Epithelial cell of esophagus (primary cell): ENCODE measurements at regions not wholly inside any gene's neighbourhood (a gene's known extent, or its start where the extent isn't known, plus 50 kb on each side); places are given as distances from the start of the nearest gene placed in this dataset.

Experiments
- DNase-seq: peaks from one replicate; pipeline ENCODE4 v3.0.0; 2010; ENCODE audit warnings: low read depth
- H3K4me3 ChIP-seq: 2 replicates; pipeline ENCODE4 v1.5.1; 2011; ENCODE audit warnings: mild to moderate bottlenecking, low read length, control low read depth
- TF ChIP-seq, protein P1 (sequence below): IDR thresholded peaks from 2 replicates; pipeline ENCODE4 v1.5.1; 2011; ENCODE audit warnings: low read depth, mild to moderate bottlenecking, low read length, control low read depth, inconsistent platforms; ENCODE audit not compliant: insufficient read depth; ENCODE audit errors: missing control alignments

DNA sequence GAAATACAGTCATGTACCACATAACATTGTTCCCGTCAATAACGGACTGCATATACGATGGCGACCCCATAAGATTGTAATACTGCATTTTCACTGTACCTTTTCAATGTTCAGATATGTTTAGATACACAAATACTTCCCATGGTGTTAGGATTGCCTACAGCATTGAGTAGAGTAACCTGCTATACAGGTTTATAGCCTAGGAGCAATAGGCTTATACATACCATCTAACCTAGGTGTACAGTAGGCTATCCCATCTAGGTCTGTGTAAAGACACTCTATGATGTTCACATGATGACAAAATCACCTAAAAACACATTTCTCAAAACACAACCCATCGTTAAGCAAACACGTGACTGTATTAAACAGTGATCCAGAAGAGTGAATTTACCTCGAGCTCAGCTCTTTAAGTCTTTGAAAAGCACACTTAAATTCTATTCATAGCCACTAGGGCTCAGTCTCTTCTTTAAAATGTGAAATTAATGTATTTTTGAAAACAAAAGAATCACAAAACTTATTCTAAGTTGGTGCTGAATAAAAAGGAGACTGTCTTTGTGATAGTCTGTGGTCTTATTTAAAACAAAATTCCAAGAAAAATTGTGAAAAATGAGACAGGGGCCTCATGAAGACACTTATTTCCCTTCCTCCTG, 239.1 kb upstream of the ARID2 start:
- H3K4me3 ChIP-seq, result no peak overlapping the region
- peak; percentile 70 for DNase-seq
- TF ChIP-seq, protein P1, sequence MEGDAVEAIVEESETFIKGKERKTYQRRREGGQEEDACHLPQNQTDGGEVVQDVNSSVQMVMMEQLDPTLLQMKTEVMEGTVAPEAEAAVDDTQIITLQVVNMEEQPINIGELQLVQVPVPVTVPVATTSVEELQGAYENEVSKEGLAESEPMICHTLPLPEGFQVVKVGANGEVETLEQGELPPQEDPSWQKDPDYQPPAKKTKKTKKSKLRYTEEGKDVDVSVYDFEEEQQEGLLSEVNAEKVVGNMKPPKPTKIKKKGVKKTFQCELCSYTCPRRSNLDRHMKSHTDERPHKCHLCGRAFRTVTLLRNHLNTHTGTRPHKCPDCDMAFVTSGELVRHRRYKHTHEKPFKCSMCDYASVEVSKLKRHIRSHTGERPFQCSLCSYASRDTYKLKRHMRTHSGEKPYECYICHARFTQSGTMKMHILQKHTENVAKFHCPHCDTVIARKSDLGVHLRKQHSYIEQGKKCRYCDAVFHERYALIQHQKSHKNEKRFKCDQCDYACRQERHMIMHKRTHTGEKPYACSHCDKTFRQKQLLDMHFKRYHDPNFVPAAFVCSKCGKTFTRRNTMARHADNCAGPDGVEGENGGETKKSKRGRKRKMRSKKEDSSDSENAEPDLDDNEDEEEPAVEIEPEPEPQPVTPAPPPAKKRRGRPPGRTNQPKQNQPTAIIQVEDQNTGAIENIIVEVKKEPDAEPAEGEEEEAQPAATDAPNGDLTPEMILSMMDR, result peak; percentile 14

DNA sequence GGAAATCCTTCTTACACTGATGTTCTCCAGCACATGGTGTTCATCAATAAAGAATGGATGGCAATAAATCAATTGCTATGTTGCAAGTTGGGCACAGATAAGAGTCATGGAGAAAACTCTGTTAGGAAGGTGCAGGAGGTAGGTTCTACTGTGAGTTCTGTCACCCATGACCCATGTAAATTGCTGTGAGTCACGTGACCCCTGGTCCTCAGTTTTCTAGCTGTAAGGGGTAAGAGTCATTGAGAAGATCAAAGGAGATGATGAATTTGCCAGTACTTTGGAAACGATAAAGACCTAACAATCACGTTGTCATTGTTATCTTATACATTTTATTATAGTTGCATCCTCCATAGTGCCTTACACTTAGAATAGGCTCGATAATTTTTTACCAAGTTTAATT, 235.2 kb upstream of the ARID2 start:
- TF ChIP-seq, protein P1, result no peak
- no peak overlapping the region for H3K4me3 ChIP-seq
- DNase-seq, result no peak

DNA sequence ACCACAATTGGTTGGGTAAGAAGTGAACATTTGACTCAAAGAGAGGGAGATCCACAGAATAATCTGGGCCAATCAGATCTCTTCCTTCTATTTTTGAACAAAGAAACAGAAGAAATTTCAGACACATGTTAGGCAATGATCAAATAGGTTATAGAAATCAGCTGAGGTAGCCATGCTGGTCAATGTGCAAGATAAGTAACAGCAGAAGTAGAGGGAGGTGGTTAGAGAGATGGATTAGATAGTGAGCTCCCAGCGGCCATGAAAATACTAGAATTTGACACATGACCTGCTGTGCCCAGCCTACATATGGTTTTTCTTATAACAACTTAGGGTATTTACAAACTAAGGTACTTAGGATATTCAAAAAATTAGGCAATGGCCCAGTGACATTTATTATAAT, 230.9 kb upstream of the ARID2 start:
- no peak overlapping the region for H3K4me3 ChIP-seq
- TF ChIP-seq, protein P1, result no peak
- DNase-seq, result no peak

DNA sequence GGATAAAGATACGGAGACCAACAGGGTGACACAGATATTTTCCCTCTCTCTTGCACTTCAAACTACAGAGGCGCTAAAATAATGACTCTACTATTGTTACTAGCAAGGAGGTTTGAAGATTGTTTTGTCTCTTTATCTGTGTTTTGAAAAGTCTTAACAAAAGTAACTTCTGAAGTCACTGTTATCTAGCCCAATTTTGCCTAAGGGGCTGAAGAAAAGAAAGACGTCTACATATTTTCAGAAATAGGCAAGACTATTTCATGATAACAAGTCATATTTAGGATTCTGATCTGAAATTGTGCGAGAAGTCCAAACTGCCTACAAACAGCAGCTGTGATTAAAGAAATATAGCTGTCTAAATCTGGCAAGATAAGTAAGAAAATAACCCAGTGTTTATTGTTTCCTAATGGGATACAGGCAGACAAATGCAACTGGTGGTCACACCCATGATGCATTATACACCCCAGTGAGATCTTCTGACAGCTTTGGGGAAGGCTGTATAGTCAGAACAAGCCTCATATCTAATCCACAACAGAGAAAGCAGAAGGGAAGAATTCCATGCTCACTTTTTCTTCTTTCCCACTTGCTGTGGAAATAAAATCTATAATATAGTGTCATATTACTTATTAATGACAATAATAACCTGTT, 226.9 kb upstream of the ARID2 start:
- TF ChIP-seq, protein P1, result no peak
- DNase-seq, result no peak
- no peak overlapping the region for H3K4me3 ChIP-seq

DNA sequence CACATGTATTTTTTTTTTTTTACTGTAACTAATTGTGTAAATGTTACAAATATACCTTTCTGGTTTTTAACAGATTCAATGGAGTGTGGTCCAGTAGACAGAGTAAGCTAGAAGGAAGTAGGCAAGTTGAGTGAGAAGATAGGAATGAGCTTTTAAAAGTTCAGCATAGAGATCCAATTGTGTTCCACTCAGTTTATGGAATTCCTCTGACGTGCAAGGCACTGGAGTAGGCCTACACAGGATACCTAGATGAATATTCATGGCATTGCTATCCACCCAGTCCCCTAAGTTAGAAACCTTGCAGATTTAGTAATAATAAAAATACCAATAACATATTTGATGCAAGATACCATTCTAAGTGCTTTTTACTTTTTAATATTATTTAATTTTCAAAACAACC, 225.6 kb upstream of the ARID2 start:
- DNase-seq, result no peak
- H3K4me3 ChIP-seq, result no peak overlapping the region
- TF ChIP-seq, protein P1, result no peak

DNA sequence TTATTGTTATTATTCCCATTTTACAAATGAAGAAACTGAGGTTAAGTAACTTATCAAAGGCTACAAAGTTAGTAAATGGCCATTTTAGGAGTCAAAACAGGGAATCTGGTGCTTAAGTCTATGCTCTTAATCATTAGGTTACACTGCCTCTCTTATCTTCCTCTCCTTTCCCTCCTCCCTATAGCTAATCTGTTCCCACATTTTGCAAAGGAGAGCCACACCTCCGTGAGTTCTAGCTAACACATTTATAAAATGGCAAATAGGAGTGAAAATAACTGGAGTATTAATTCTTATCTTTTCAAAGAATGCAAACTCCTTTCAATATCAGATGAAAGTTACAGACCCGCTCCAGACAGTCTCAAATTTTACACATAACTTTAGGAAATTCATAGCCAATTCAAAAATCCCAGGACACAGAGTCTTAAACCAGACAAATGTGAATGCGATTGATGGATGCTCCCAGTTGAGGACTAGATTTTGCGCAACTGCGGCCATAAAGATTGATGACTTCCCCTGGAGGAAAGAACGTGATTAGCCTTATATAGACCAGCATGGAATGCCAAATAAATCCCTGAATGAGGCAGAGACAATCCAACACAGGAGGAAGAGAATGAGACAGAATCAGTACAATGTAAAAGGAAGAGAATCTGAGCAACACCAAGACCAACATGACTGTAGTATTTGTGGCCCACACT, 225.0 kb upstream of the ARID2 start:
- TF ChIP-seq, protein P1, result no peak
- no peak for DNase-seq
- H3K4me3 ChIP-seq, result no peak overlapping the region
